SK-N-SH treated with all-trans-retinoic acid at 6 μM for 48 hours (cell line): ENCODE measurements at regions not wholly inside any gene's neighbourhood (a gene's known extent, or its start where the extent isn't known, plus 50 kb on each side); places are given as distances from the start of the nearest gene placed in this dataset.
"Not testable (repeated sequence)": the region's sequence is repeated elsewhere in the genome, so short reads cannot be mapped to it uniquely, and the experiment has no call there.

Source experiments
- CSDC2 ChIP-seq: fragments of 250-450 bp; sonication (Bioruptor Pico); IDR thresholded peaks from 2 replicates; pipeline ENCODE4 v1.5.0; 2020; ENCODE audit warnings: mild to moderate bottlenecking, moderate library complexity
- PPARA ChIP-seq: fragments of 250-450 bp; sonication (Bioruptor Pico); IDR thresholded peaks from 2 replicates; pipeline ENCODE4 v1.5.0; 2020; ENCODE audit warnings: mild to moderate bottlenecking, borderline replicate concordance
- ZNF565 ChIP-seq: fragments of 450-650 bp; formaldehyde crosslinking; conservative IDR thresholded peaks from 2 replicates; pipeline ENCODE4 v1.5.0; 2020; ENCODE audit warnings: low read depth, mild to moderate bottlenecking, moderate library complexity
- TF ChIP-seq, protein P1 (sequence below): fragments of 250-450 bp; sonication (Bioruptor Pico); IDR thresholded peaks from 2 replicates; pipeline ENCODE4 v1.8.0; 2020; ENCODE audit warnings: mild to moderate bottlenecking, moderate library complexity, borderline replicate concordance

DNA sequence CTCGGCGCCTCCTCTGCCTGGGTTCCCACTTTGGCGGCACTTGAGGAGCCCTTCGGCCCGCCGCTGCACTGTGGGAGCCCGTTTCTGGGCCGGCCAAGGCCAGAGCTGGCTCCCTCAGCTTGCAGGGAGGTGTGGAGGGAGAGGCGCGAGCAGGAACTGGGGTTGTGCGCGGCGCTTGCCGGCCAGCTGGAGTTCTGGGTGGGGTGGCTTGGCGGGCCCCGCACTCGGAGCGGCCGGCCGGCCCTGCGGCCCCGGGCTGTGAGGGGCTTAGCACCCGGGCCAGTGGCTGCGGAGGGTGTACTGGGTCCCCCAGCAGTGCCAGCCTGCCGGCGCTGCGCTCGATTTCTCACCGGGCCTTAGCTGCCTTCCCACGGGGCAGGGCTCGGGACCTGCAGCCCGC is 201.7 kb upstream of the GALNT2 start:
- TF ChIP-seq ZNF565, PPARA, CSDC2: not testable (repeated sequence)
- TF ChIP-seq, protein P1, sequence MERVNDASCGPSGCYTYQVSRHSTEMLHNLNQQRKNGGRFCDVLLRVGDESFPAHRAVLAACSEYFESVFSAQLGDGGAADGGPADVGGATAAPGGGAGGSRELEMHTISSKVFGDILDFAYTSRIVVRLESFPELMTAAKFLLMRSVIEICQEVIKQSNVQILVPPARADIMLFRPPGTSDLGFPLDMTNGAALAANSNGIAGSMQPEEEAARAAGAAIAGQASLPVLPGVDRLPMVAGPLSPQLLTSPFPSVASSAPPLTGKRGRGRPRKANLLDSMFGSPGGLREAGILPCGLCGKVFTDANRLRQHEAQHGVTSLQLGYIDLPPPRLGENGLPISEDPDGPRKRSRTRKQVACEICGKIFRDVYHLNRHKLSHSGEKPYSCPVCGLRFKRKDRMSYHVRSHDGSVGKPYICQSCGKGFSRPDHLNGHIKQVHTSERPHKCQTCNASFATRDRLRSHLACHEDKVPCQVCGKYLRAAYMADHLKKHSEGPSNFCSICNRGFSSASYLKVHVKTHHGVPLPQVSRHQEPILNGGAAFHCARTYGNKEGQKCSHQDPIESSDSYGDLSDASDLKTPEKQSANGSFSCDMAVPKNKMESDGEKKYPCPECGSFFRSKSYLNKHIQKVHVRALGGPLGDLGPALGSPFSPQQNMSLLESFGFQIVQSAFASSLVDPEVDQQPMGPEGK (CRISPR knock-in tag) = not testable (repeated sequence)
